Spleen (tissue), 7 donors: ENCODE measurements at regions not wholly inside any gene's neighbourhood (a gene's known extent, or its start where the extent isn't known, plus 50 kb on each side); places are given as distances from the start of the nearest gene placed in this dataset.

Source experiments
- POLR2A ChIP-seq, 3 donors: fragments of 450-650 bp; IDR thresholded peaks; one replicate each; pipeline ENCODE4 v1.5.1; 2017; ENCODE audit warnings: antibody characterized with exemption in 3 of 3, mild to moderate bottlenecking in 1 of 3
- TF ChIP-seq, protein P1 (sequence below), 11 experiments: fragments of 200-600 bp in 7 of 11; fragments of 450-650 bp in 4 of 11; sonication (generic) in 4 of 11; IDR thresholded peaks in 8 of 11; conservative IDR thresholded peaks in 3 of 11; 1 replicate in 7 of 11; 2 replicates in 4 of 11; pipeline versions ENCODE4 v1.4.0 to v1.8.0; 2016 to 2021; ENCODE audit warnings: antibody characterized with exemption in 11 of 11, inconsistent platforms in 4 of 11, mild to moderate bottlenecking in 1 of 11
- donor health status: DM: no; HTN: no; CAD: no; lungs with moderate emphysema.
- donor health status: DM: no; HTN: no; CAD: no.
- donor health status: DM: no; HTN: no; CAD: no.

DNA sequence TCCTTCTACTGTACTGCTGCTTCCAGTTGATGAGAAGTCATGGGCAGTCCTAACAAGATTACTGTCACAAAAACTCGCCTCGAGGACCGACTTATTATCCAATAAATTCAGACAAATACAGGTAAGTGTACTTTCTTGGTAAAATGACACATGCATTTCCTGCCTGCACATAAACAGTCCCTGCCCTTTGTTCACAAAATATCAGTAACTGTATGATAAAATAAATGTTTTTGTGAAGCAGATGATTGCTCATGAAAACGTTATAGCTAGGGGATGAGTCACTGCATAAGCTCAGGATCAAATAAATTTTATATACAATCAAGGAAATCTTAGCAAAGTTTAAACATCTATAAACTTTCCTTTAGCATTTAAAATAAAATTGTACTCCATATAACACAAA is 164.5 kb upstream of the RIPOR2 start:
- TF ChIP-seq, protein P1, sequence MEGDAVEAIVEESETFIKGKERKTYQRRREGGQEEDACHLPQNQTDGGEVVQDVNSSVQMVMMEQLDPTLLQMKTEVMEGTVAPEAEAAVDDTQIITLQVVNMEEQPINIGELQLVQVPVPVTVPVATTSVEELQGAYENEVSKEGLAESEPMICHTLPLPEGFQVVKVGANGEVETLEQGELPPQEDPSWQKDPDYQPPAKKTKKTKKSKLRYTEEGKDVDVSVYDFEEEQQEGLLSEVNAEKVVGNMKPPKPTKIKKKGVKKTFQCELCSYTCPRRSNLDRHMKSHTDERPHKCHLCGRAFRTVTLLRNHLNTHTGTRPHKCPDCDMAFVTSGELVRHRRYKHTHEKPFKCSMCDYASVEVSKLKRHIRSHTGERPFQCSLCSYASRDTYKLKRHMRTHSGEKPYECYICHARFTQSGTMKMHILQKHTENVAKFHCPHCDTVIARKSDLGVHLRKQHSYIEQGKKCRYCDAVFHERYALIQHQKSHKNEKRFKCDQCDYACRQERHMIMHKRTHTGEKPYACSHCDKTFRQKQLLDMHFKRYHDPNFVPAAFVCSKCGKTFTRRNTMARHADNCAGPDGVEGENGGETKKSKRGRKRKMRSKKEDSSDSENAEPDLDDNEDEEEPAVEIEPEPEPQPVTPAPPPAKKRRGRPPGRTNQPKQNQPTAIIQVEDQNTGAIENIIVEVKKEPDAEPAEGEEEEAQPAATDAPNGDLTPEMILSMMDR (IDR thresholded peaks at IDR 0.05 in 8 of 11, conservative IDR thresholded peaks at IDR 0.05 in 3 of 11): no peak
- TF ChIP-seq POLR2A (IDR thresholded peaks at IDR 0.05): no peak
